ENCODE measurements at regions not wholly inside any gene's neighbourhood (a gene's known extent, or its start where the extent isn't known, plus 50 kb on each side); places are given as distances from the start of the nearest gene placed in this dataset.

GRCh38 chr11:39432929-39433328 is 2026.5 kb downstream of the LRRC4C start (continued):
- TF ChIP-seq TRAFD1 (CRISPR knock-in tag; IDR thresholded peaks at IDR 0.05; ENCODE audit: borderline replicate concordance) (no peak), ZNF432 (CRISPR knock-in tag; IDR thresholded peaks at IDR 0.05; ENCODE audit: borderline replicate concordance) (no peak), CHD2 (IDR thresholded peaks at IDR 0.05; ENCODE audit: low read depth, low read length) (no peak), ATF3 (CRISPR knock-in tag; IDR thresholded peaks at IDR 0.05) (no peak)

DNA sequence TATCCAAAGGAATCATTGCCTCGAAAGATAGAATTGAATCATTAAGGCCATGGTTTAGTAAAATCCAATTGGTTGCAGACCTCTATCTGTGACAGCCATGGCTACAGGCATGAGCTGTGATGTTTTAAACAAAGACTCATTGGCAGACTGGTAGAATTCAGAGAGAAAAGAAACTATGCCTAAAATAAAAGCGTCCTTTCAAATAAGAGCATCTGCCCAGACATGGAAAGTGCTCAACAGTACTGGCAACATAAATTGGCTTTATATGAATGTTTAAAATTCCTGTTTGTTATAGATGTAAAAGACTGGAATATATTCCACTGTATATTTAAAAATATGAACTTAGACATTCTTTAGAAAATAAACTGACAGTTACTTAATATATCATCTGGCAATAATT is 2034.2 kb downstream of the LRRC4C start:
- POLR2A ChIA-PET, result no interaction called here
- Histone ChIP-seq H3K27me3 (ENCODE audit: control insufficient read depth in 1 of 2, insufficient read depth in 2 of 2, low read length in 2 of 2) (no peaks in the 10 kb centered on the region; a peak in 1 of 5 replicates), H3K79me2 (ENCODE audit: insufficient read depth, low read length) (no peaks in the 10 kb centered on the region), H3K4me3 (replicated peaks in 1 of 3; ENCODE audit: insufficient read depth in 1 of 3, low read depth in 2 of 3, low read length in 3 of 3) (no peak overlapping the region), H3K9ac (ENCODE audit: insufficient read depth, low read depth, low read length) (no peak overlapping the region), H2AFZ (ENCODE audit: low read length) (no peak overlapping the region), H3K27ac (ENCODE audit: extremely low read length, insufficient read depth, low read length) (no peak overlapping the region), H3K4me2 (ENCODE audit: low read depth, low read length) (no peak overlapping the region), H3K9me3 (ENCODE audit: low read length) (0 out of 2 replicates have a peak, but pooled peaks cover 4% of the 10 kb centered on the region), H4K20me1 (ENCODE audit: insufficient read depth, low read length) (no peaks in the 10 kb centered on the region), H3K4me1 (ENCODE audit: insufficient read depth, low read length) (no peaks in the 10 kb centered on the region), H3K36me3 (replicated peaks in 1 of 2; ENCODE audit: control insufficient read depth in 1 of 2, insufficient read depth in 2 of 2, low read length in 2 of 2) (no peaks in the 10 kb centered on the region)
- no TSS peak for BruUV-seq (replicated peaks)
- WGBS (ENCODE audit: low lambda C conversion rate), result 0% methylated on average over 2 of the region's 2 CpGs
- TF ChIP-seq SIX4 (CRISPR knock-in tag; IDR thresholded peaks at IDR 0.05) (no peak), ATF7-NPFF (CRISPR knock-in tag; IDR thresholded peaks at IDR 0.05; ENCODE audit: low read depth) (no peak), TBL1XR1 (IDR thresholded peaks at IDR 0.05; ENCODE audit: borderline replicate concordance, low read length, partially characterized antibody) (no peak), ZFP37 (CRISPR knock-in tag; IDR thresholded peaks at IDR 0.05; ENCODE audit: borderline replicate concordance) (no peak), ZNF543 (CRISPR knock-in tag; IDR thresholded peaks at IDR 0.05) (no peak), ZNF547 (CRISPR knock-in tag; IDR thresholded peaks at IDR 0.05) (no peak), HINFP (CRISPR knock-in tag; IDR thresholded peaks at IDR 0.05; ENCODE audit: low read depth) (no peak), NRL (CRISPR knock-in tag; IDR thresholded peaks at IDR 0.05; ENCODE audit: borderline replicate concordance) (no peak), ZNF784 (CRISPR knock-in tag; IDR thresholded peaks at IDR 0.05; ENCODE audit: borderline replicate concordance) (no peak), ZNF34 (CRISPR knock-in tag; IDR thresholded peaks at IDR 0.05; ENCODE audit: borderline replicate concordance) (no peak), PCBP1 (IDR thresholded peaks at IDR 0.05; ENCODE audit: borderline replicate concordance, low read depth, low read length) (no peak), RORA (CRISPR knock-in tag; IDR thresholded peaks at IDR 0.05) (no peak), KLF15 (CRISPR knock-in tag; IDR thresholded peaks at IDR 0.05; ENCODE audit: borderline replicate concordance) (no peak), ZNF761 (CRISPR knock-in tag; conservative IDR thresholded peaks at IDR 0.05) (no peak), ZNF773 (CRISPR knock-in tag; IDR thresholded peaks at IDR 0.05; ENCODE audit: borderline replicate concordance) (no peak), ZNF333 (CRISPR knock-in tag; IDR thresholded peaks at IDR 0.05; ENCODE audit: borderline replicate concordance) (no peak)
- no peak for ATAC-seq
- DNase-seq (ENCODE audit: low spot score), result no peak
- CTCF ChIA-PET (ENCODE audit: low intra/inter-chr PET ratio, low total read pairs), result no interaction called here
- FAIRE-seq, result no peak
- intact Hi-C loops (cut with micrococcal nuclease; ENCODE audit: unreplicated experiment), result no loop called here
- in situ Hi-C loops (cut with HindIII; ENCODE audit: extremely low pct_ligation_motif_present, low pct_unique_long_range_greater_than_20kb), result no loop called here

Data from HepG2 (cell line).